Ecto neural progenitor cell (in vitro differentiated cells): ENCODE measurements at regions not wholly inside any gene's neighbourhood (a gene's known extent, or its start where the extent isn't known, plus 50 kb on each side); places are given as distances from the start of the nearest gene placed in this dataset.

ENCODE experiments used
- DNase-seq: peaks from one replicate; pipeline ENCODE4 v3.0.0-alpha.2; 2018; ENCODE audit warnings: low spot score

- DNase-seq = no peak
Observed at GRCh38 chr7:16318989-16319915, 102.1 kb downstream of the CRPPA start.

GRCh38 chr7:16318463-16318862 is 102.9 kb downstream of the CRPPA start:
- DNase-seq = no peak

- no peak for DNase-seq
Observed at GRCh38 chr7:16317406-16317805, 103.9 kb downstream of the CRPPA start.

- no peak for DNase-seq
Observed at GRCh38 chr7:16315280-16315679, 106.1 kb downstream of the CRPPA start.

DNA sequence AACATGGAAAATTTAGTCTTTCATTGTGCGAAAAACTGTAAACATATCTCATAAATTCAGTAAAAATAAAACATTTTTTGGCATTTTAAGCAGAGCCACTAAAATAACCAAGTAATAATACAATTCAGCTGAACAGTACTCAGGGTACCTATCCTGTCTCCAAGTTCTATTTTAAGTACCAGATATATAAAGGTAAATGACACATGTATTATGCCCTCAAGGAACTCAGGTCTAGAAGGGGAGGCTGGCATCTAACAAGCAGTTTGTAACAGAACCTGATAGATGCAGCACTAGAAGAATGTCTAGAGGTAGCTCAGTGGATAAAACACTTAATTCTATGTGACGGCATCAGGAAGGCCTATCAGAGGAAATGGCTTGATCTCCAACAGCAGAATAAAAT is 112.2 kb downstream of the CRPPA start:
- DNase-seq = no peak

DNA sequence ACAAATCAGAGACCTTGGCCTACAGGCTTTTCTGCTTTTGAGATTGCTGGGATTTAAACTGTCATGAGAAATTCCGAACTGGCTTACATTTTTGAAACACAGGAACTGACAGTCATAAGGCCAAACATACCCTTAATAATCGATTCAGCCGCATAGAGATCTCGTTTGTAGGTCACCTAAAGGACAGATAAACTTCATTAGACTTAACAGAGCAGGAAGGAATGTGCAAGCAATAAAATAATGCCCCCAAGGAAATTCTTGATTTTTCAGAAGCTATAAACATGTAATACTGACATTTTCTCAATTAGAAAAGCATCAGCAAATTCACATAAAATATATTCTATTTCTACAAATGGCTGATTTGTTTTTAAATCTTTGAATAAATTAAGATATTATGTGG is 120.0 kb downstream of the CRPPA start:
- DNase-seq = no peak

GRCh38 chr7:16300361-16300895 is 120.9 kb downstream of the CRPPA start:
- no peak for DNase-seq

- DNase-seq = no peak
Observed at GRCh38 chr7:16299853-16300252, 121.5 kb downstream of the CRPPA start.

GRCh38 chr7:16298221-16298620 is 123.1 kb downstream of the CRPPA start:
- no peak for DNase-seq

DNA sequence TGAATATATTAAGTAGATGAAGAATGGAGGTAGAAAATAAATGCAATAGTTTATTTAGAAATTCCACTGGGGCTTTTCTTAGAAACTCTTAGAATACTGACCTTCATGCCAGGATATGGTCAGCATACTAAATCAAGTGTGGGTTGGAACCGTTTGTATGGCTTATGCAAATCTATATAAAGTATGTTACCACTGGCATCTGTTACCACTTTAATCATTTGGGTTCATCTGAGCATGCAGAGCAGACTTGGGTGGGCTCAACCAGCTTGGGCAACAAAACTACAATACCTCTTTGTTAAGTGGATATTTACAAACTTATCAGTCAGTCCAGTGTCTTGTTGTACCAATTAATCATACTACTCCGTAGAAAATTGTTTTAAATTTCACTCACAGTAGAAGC is 125.8 kb downstream of the CRPPA start:
- DNase-seq = no peak

GRCh38 chr7:16293669-16294425 is 127.5 kb downstream of the CRPPA start:
- no peak for DNase-seq

GRCh38 chr7:16284581-16284980 is 136.8 kb downstream of the CRPPA start:
- DNase-seq = no peak

- DNase-seq = no peak
Observed at GRCh38 chr7:16278167-16278787, 143.1 kb downstream of the CRPPA start.

DNA sequence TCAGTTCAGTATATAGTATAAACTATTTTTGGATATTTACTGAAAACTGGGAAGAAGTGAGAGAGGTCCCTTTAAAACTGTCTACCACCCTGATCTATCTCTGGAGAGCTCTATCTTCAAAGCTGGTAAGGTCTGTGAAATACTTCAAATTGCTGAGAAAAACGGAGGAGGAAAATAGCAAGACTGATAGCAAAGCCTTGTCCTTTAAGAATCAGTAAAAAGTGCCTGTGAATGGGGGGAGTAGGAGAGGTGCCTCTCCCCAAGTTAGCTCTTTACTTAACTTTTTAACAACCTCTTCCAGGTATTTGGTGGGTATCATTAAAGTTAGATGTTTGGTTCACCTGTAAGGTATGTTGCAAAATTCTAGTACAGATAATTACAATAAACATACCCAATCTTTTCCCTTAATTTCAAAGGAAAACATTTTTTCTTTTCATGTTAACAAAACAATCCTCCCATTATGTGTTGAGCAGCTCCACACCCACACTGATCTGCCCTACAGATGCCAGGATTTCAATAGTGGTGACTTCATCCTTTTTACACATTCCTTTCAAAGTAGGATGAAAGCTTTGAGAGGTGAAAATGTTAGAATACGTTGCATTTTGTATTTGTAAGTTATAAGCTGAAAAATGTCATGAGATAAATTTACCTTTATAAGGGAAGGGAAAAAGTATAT is 149.2 kb downstream of the CRPPA start:
- DNase-seq = no peak

DNA sequence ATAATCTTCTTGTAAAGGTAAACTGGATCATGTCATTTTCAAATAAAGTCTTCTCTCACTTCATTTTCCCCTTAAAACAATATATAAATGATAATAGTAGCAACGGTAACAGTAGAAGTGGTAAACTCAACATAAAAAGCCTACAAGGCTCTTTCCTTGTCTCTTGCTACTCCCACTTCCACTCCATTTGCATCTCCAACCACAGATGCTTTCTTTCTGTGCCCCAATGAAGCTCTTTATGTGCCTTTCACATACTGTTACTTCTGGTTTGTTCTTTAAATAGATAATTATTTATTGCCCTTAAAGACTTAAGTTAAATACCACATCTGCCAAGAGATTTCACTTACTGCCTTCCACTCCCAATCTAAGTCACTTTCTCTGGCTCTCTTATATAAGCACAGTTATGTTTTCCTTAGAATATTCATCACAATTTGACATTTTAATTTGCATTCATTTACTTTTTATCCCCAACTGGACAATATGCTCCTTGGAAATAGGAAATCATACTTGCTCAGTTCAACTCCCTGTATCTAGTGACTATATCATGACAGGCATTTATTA is 149.9 kb downstream of the CRPPA start:
- no peak for DNase-seq

GRCh38 chr7:16270844-16271243 is 150.5 kb downstream of the CRPPA start:
- DNase-seq = no peak

DNA sequence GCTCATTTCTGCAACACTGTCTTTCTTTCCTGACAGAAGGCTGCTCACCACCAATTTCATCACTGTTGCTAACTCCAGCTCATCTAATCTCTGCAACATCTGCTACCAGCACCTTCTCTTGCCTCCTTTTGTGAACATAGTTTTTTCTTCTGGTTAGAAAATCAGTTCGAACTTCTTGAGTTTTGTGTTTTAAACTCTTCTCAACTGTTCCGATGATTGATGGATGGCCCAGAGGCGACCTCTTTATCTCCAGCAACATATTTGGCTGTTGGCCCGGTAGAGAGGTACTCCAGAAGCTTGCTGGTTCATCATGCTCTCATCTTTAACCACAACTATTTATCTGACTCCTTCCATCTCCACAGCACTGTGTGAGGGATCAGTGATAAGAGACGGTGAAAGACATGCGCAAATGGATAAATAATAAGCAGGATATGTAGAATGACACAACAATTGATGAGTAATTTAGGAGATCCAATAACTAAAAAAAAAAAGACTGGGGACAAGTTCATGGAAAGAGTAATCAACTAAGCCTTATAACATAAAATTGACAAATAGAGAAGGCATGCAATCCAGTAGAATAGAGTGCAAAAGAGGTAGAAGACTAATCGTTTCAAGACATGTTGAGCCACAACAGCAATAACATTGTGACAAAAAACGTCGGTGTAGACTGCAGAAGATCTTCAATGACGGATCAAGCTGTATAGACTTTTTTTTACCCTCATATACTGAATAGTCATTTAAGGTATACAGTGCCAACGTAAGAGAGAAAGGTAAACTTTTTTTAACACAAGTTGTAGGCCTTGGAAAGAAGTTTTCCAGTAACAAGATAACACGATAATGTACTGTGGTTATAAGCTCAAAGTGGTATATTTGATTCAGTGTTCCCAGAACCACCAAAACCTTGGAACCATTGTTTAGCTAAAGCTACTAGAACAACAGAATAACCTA is 152.2 kb downstream of the CRPPA start:
- no peak for DNase-seq

DNA sequence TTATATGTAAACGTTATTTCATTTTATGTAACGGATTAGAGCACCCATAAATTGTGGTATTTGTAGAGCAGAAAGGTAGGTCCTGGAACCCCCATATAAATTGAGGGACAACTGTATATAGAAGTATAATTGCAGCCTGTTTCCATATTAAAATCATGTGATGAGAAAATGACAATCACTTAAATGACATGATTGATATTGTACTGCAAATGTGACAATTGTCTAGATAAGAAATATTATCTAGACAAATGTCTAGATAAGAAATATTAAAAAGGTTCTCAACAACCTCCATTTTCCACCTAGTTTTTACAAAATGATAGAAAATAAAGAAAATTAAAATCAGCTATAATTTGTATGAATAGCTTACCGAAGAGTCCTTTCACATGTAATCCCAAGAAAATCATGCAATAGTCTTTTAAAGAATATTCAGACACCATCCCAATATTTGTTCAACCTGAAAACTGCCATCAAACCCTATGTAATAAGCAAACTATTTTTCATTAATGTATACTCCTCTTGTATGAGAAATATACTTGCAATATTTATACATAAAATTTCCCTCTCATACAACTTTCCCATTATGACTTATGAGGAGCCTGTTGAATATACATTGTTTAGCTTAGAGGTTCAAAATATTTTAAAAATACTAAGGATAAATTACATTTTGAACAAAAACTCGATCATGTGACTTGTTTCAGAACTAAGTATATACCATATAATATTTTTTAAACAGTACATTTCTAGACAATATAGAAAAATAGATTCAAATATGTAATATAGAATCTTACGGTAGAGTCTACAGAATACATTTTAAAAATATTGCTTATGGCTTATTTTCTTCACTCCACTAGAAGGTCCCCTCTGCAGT is 153.2 kb downstream of the CRPPA start:
- DNase-seq = no peak

GRCh38 chr7:16266877-16267276 is 154.5 kb downstream of the CRPPA start:
- no peak for DNase-seq
